Small intestine (tissue), 7 donors: ENCODE measurements at regions not wholly inside any gene's neighbourhood (a gene's known extent, or its start where the extent isn't known, plus 50 kb on each side); places are given as distances from the start of the nearest gene placed in this dataset.

ENCODE experiments used
- DNase-seq, 2 donors: peaks; one replicate each; pipeline versions ENCODE4 v3.0.0 to v3.0.0-alpha.2; 2013
- FAIRE-seq: peaks from 2 replicates; lab custom pipeline; 2012; peaks lifted over from hg19 to GRCh38; lab: Jason Lieb, UNC
- H3K27ac ChIP-seq, 3 donors: one replicate each; pipeline ENCODE4 v1.5.1; 2013; ENCODE audit warnings: low read length in 2 of 3, mild to moderate bottlenecking in 2 of 3, control low read depth in 1 of 3, inconsistent platforms in 1 of 3, low read depth in 1 of 3, moderate library complexity in 1 of 3
- H3K27me3 ChIP-seq, 3 donors: one replicate each; pipeline ENCODE4 v1.6.1; 2013; ENCODE audit warnings: low read length in 3 of 3, inconsistent platforms in 1 of 3; ENCODE audit not compliant: control insufficient read depth in 3 of 3, insufficient read depth in 3 of 3
- H3K36me3 ChIP-seq, 3 donors: one replicate each; pipeline ENCODE4 v1.6.1; 2013; ENCODE audit warnings: low read length in 3 of 3, inconsistent platforms in 1 of 3, low read depth in 1 of 3, mild to moderate bottlenecking in 1 of 3, moderate library complexity in 1 of 3; ENCODE audit not compliant: control insufficient read depth in 3 of 3, insufficient read depth in 2 of 3
- H3K4me1 ChIP-seq, 3 donors: one replicate each; pipeline ENCODE4 v1.6.1; 2013; ENCODE audit warnings: low read length in 2 of 3, inconsistent platforms in 1 of 3, low read depth in 1 of 3, mild to moderate bottlenecking in 1 of 3, moderate library complexity in 1 of 3; ENCODE audit not compliant: control insufficient read depth in 3 of 3, insufficient read depth in 2 of 3
- H3K4me3 ChIP-seq, 3 donors: one replicate each; pipeline ENCODE4 v1.5.1; 2013; ENCODE audit warnings: low read length in 3 of 3, control low read depth in 1 of 3, inconsistent platforms in 1 of 3, low read depth in 1 of 3, mild to moderate bottlenecking in 1 of 3, moderate library complexity in 1 of 3
- H3K9me3 ChIP-seq, 2 donors: one replicate each; pipeline ENCODE4 v1.6.1; 2013; ENCODE audit warnings: low read depth in 1 of 2, low read length in 1 of 2; ENCODE audit not compliant: control insufficient read depth in 2 of 2, insufficient read depth in 1 of 2
- WGBS, 3 donors: extraction: QIAGEN DNeasy Blood & Tissue Kit; methylation state at CpG; one replicate each; pipeline ENCODE4 v1.1.7; 2013; 5-methylcytosine and 5-hydroxymethylcytosine counted together
- donor health status: healthy with polysubstance abuse.
- donor health status: control.
- donor health status: control.
- donor health status: Bipolar disorder and iron deficiency.
- donor health status: healthy.

DNA sequence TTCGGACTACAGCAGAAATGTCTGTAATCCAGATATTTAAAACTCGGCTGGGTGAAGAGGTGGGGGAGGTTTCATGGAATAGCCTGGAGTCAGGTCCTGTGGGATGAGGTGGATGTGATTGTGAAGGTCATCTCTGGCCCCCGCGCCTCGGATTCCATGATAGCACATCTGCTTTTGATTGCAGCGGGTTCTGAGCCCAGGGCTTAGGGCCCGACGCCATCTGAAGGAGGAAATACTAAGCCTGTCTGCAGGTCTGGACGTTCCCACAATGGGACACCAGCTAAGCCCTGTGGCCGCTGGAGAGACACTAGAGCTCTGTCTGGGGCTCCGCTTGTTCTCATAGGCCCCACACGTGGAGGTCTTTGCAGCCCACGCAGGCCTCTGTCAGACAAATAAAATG, 328.7 kb downstream of the CXCL12 start:
- H3K27me3 ChIP-seq, result peaks cover 0 to 11% (median 0%) of the 10 kb centered on the region in 3 donors
- FAIRE-seq, result no peak

DNA sequence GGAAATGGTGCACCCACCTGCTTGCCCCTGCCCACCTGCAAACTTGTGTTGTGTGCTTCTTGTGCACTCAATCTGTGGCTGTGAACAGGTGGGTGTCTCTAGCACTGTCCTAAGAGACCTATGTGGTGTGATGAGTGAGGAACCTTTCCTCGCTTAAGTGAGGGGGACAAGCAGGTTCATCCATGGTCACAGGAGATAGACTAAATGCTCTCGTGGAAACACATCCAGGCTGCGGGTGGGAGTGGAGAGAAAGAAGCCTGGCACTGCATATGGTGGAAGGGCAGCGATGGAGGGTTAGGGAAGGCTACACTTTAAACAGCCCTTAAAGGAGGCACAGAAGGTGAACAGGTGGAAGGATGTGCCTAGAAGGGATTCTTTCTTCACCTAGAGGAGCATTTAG, 330.9 kb downstream of the CXCL12 start:
- no peaks in the 10 kb centered on the region for H3K4me1 ChIP-seq

More for the DNA sequence above, 328.7 kb downstream of the CXCL12 start:
- no peaks in the 10 kb centered on the region for H3K4me1 ChIP-seq
- no peaks in the 10 kb centered on the region for H3K9me3 ChIP-seq
- no peak overlapping the region for H3K27ac ChIP-seq
- DNase-seq, result no peak
- 82 to 89% (median 87%) methylated on average over 13 of the region's 13 CpGs for WGBS, 3 donors
- no peak overlapping the region for H3K4me3 ChIP-seq
- H3K36me3 ChIP-seq, result no peaks in the 10 kb centered on the region

DNA sequence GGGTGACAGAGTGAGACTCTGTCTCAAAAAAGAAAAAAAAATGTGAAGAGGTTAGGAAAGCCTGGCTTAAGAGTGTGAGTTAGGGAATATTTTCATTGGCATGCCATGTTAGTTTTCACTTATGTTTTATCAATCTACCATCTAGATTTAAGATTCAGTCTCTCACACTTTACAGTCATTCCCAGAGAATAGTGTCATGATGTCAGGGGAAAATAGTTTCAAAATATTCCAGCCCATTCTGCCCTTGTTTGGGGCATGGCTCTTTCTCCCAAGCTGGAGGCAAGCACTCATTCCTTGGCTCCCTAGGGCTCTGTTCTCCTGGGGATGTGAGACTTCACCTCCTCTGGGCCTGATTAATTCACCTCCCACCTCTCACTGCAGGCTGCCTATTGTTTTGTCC, 331.5 kb downstream of the CXCL12 start:
- Histone ChIP-seq H3K4me1 (no peaks in the 10 kb centered on the region), H3K27ac (no peak overlapping the region), H3K27me3 (peaks cover 0 to 11% (median 2%) of the 10 kb centered on the region in 3 donors), H3K4me3 (no peak overlapping the region), H3K36me3 (no peaks in the 10 kb centered on the region), H3K9me3 (no peaks in the 10 kb centered on the region)
- no peak for FAIRE-seq
- DNase-seq, result no peak

More for the DNA sequence above, 330.9 kb downstream of the CXCL12 start:
- Histone ChIP-seq H3K27ac (no peak overlapping the region), H3K27me3 (peaks cover 0 to 11% (median 2%) of the 10 kb centered on the region in 3 donors), H3K4me3 (no peak overlapping the region), H3K9me3 (no peaks in the 10 kb centered on the region), H3K36me3 (no peaks in the 10 kb centered on the region)
- DNase-seq (no peak), FAIRE-seq (no peak)
- 87 to 93% (median 92%) methylated on average over 4 of the region's 4 CpGs for WGBS, 3 donors

DNA sequence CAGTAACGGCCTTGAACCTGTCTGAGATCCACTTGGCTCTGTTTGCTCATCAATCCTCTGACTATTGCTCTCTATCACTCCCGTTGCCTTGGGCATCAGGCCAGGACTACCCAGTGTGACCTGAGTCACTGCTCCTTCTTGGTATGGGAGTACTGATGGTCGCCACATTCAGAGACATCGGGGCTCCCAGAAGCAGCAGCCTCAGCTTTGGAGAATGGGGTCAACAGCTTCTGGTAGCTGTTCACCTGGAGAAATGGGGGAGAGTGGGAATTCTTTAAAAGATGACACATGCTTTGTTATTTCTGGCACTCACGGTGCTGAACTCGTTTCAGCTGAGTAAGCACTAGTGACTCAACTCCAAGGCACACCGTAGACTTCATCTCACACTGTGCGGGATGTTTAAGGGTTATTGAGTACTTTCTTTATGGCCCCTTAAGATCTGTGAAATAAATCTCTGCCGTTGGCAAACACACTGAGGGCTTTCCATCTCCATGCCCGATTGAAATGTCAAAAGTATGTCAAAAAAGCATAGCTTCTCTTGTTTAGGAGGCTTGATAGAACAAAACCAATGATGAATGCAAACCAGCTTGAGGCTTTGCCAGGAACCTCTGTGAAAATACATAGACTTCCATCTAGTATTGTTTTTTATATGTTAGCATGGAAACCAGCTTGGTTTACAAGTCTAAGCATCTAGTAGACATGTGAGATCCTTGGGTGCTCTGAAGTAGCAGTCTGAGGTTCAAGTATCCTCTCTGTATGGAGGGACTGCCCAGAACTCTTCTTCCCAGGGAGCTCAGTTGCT, 333.1 kb downstream of the CXCL12 start:
- no peaks in the 10 kb centered on the region for H3K4me1 ChIP-seq
- H3K4me3 ChIP-seq, result no peak overlapping the region
- H3K27me3 ChIP-seq, result peaks cover 0 to 3% (median 2%) of the 10 kb centered on the region in 3 donors
- H3K9me3 ChIP-seq, result no peaks in the 10 kb centered on the region
- no peak overlapping the region for H3K27ac ChIP-seq
- no peaks in the 10 kb centered on the region for H3K36me3 ChIP-seq
- DNase-seq (no peak), FAIRE-seq (no peak)
- WGBS, 3 donors, result 38 to 68% (median 52%) methylated on average over 10 of the region's 10 CpGs

DNA sequence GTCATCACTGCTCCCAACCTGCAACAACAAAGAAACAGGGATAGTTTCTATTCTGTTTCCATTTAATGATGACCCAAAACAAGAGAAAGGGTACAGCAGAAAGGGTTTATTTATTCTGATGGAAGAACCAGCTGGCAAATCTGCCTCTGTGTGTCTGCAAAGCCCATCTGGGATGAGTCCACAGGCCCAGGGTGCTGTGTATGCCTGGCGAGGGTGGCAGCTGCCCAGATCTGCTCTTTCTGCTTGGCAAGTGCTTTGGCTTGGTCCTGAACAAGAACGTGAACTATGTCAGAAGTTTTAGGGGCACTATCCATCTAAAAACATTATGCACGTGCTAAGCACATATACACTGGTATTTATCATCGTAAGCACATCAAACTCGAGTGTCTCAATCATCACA, 333.8 kb downstream of the CXCL12 start:
- Histone ChIP-seq H3K27ac (no peak overlapping the region), H3K4me3 (no peak overlapping the region), H3K9me3 (no peaks in the 10 kb centered on the region), H3K27me3 (peaks cover 0 to 2% (median 2%) of the 10 kb centered on the region in 3 donors), H3K36me3 (no peaks in the 10 kb centered on the region), H3K4me1 (no peaks in the 10 kb centered on the region)
- DNase-seq, result no peak
- WGBS, 3 donors, result 70 to 85% (median 76%) methylated on average over 5 of the region's 5 CpGs
- no peak for FAIRE-seq

DNA sequence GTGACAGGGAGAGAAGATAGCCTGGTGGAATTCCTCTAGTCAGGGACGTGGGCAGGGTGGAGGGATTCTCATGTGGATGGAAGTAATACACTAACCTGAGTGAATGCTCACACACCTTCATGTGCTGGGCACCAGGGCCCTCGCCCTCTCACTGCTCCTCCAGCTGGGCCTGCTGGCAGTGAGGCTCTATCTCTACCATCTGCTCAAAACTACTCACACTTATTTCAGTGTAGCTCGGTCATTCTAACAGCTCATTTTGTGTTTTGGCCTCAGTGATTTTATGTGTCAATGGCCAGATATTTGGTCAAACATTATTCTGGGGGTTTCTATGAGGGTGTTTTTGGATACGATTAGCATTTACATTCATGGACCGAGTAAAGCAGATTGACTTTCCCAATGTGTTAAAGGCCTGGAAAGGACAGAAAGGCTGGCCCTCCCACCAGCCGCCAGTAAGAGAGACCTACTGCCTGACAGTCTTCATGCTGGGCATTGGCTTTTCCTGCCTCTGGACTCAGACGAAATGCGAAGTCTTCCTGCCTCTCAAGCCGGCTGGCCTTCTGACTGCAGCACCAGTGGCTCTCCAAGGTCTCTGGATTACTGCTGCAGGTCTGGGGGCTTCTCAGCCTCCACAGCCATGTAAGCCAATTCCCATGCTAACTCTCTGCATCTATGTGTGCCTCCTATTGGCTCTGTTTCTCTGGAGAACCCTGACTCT, 335.4 kb downstream of the CXCL12 start:
- 83 to 89% (median 85%) methylated on average over 9 of the region's 9 CpGs for WGBS, 3 donors
- Histone ChIP-seq H3K27ac (no peak overlapping the region), H3K4me3 (no peak overlapping the region), H3K27me3 (peaks cover 0 to 2% (median 2%) of the 10 kb centered on the region in 3 donors), H3K4me1 (no peaks in the 10 kb centered on the region), H3K9me3 (no peaks in the 10 kb centered on the region), H3K36me3 (no peaks in the 10 kb centered on the region)
- FAIRE-seq (no peak), DNase-seq (no peak)

DNA sequence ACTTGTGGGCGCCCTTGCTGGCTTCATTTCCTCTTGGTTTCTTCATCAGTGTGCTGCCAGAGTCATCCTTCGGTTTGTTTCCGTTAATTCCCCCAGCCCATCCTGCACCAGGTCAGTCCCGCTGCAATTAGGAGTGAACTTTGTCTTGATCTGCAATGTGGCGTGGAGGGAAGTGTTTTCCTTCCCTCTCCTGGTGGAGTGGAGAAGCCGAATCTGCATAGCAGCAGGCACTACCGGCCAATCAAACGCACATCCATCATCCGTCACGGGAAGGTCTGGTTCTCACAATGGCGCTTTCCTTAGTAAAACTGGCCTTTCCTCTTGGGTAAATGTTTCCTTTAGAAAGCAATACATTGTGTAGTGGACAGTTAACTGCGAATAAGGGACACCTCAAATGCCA, 337.5 kb downstream of the CXCL12 start:
- no peak for DNase-seq
- no peak for FAIRE-seq

DNA sequence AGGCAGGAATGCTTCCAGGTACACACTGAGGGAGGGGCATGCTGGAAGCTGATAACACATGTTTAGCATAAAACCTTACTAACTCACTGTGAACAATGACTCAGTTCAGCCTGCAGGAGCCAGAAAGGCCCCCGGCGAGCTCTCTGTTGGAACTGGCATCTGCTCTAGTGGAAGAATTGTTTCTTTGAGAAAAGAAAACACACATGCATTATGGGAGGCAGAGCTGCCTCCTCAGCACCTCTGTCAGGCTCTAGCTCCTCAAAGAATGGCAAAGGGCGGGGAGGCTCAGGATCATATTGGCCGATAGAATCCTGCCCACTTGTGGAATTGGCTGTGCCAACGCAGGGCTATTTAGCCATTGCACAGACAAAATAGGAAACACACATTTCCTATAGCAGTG, 338.3 kb downstream of the CXCL12 start:
- H3K4me3 ChIP-seq, result no peak overlapping the region
- H3K9me3 ChIP-seq, result no peaks in the 10 kb centered on the region
- FAIRE-seq (no peak), DNase-seq (peak in 1 of 2 donors; percentile 9)
- 12 to 52% (median 47%) methylated on average over 5 of the region's 5 CpGs for WGBS, 3 donors
- H3K4me1 ChIP-seq, result no peaks in the 10 kb centered on the region
- peaks cover 0 to 2% (median 0%) of the 10 kb centered on the region in 3 donors for H3K27me3 ChIP-seq
- H3K27ac ChIP-seq, result no peak overlapping the region
- H3K36me3 ChIP-seq, result no peaks in the 10 kb centered on the region

More for the DNA sequence above, 337.5 kb downstream of the CXCL12 start:
- H3K36me3 ChIP-seq, result no peaks in the 10 kb centered on the region
- H3K27ac ChIP-seq, result no peak overlapping the region
- no peaks in the 10 kb centered on the region for H3K4me1 ChIP-seq
- no peak overlapping the region for H3K4me3 ChIP-seq
- H3K27me3 ChIP-seq, result peaks cover 0 to 2% (median 0%) of the 10 kb centered on the region in 3 donors
- no peaks in the 10 kb centered on the region for H3K9me3 ChIP-seq
- WGBS, 3 donors, result 40 to 48% (median 42%) methylated on average over 12 of the region's 12 CpGs
